WI38 (cell line): ENCODE measurements at regions not wholly inside any gene's neighbourhood (a gene's known extent, or its start where the extent isn't known, plus 50 kb on each side); places are given as distances from the start of the nearest gene placed in this dataset.
"Not testable (repeated sequence)": the region's sequence is repeated elsewhere in the genome, so short reads cannot be mapped to it uniquely, and the experiment has no call there.

Experiments used
- H3K4me3 ChIP-seq: 2 replicates; pipeline ENCODE4 v1.5.1; 2011; ENCODE audit warnings: low read depth, mild to moderate bottlenecking, control low read depth, low read length
- CTCF ChIP-seq: IDR thresholded peaks from 2 replicates; pipeline ENCODE4 v1.5.1; 2012; ENCODE audit warnings: low read depth, mild to moderate bottlenecking, control low read depth, low read length

GRCh38 chr6:125446011-125446410, 144.2 kb upstream of the HDDC2 start:
- H3K4me3 ChIP-seq: no peak overlapping the region
- TF ChIP-seq CTCF: no peak

- TF ChIP-seq CTCF: no peak
- H3K4me3 ChIP-seq: no peak overlapping the region
These were observed 150.0 kb upstream of the HDDC2 start for GRCh38 chr6:125451750-125452149.

DNA sequence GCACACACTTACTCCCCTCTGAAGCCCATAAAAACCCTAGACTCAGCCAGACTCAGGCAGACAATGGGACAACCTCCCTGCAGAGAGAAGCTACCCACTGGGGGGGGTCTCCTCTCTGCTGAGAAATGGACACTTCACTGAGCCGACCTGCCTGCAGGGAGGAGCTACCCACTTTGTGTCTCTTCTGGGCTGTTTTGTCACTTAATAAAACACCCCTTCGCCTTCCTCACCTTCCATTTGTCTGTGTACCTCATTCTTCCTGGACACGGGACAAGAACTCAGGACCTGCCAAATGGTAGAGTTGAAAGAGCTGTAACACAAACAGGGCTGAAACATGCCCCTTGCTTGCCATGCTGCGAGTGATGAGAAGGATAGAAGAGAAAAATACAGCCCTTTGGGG, 151.7 kb upstream of the HDDC2 start:
- no peak overlapping the region for H3K4me3 ChIP-seq
- TF ChIP-seq CTCF: no peak

- no peak overlapping the region for H3K4me3 ChIP-seq
- no peak for TF ChIP-seq CTCF
These were observed 152.6 kb upstream of the HDDC2 start for GRCh38 chr6:125454351-125454750.

DNA sequence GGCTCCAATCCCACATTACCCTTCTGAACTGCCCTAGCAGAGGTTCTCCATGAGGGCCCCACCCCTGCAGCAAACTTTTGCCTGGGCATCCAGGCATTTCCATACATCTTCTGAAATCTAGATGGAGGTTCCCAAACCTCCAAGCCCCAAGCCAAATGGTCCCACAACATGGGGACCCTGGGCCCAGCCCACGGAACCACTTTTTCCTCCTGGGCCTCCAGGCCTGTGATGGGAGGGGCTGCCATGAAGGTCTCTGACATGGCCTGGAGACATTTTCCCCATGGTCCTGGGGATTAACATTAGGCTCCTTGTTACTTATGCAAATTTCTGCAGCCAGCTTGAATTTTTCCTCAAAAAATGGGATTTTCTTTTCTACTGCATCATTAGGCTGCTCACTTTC, 156.7 kb upstream of the HDDC2 start:
- not testable (repeated sequence) for H3K4me3 ChIP-seq

DNA sequence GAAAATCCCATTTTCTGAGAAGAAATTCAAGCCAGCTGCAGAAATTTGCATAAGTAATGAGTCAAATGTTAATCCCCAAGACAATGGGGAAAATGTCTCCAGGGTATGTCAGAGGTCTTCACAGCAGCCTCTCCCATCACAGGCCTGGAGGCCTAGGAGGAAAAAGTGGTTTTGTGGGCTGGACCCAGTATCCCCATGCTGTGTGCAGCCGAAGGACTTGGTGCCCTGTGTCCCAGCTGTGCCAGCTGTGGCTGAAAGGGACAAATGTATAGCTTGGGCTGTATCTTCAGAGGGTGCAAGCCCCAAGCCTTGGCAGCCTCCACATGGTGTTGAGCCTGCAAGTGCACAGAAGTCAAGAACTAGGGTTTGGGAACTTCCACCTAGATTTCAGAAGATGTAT, 163.6 kb upstream of the HDDC2 start:
- H3K4me3 ChIP-seq: not testable (repeated sequence)

- no peak for TF ChIP-seq CTCF
- H3K4me3 ChIP-seq: no peak overlapping the region
These were observed 168.1 kb upstream of the HDDC2 start for GRCh38 chr6:125469915-125470314.

GRCh38 chr6:125471667-125472066, 169.9 kb upstream of the HDDC2 start:
- no peak for TF ChIP-seq CTCF
- H3K4me3 ChIP-seq: no peak overlapping the region

DNA sequence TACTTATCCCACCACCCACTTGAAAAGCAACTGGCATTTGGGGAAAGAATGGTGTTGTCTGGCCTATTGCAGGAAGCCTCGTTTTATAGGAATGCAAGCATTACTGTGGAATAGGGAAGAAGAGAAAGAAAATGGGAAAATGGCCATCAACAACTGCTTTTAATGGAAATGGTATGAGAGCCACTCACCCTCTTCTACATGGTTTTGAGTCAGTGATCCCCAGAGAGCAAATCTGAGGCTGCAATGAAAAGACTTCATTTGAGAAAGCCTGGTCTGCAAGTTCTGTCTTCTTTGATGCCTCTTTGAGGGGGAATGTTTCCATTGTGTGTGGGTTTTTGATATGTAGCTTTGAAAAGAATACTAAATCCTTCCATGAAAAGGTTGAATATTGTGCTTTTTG, 172.3 kb upstream of the HDDC2 start:
- no peak overlapping the region for H3K4me3 ChIP-seq
- TF ChIP-seq CTCF: no peak
